Hepatocyte (in vitro differentiated cells): ENCODE measurements at regions not wholly inside any gene's neighbourhood (a gene's known extent, or its start where the extent isn't known, plus 50 kb on each side); places are given as distances from the start of the nearest gene placed in this dataset.

Experiments used
- EZH2phosphoT487 ChIP-seq: fragments of 200-600 bp; sonication (generic); IDR thresholded peaks from one replicate; pipeline ENCODE4 v1.6.1; 2018; ENCODE audit warnings: antibody characterized with exemption, mild to moderate bottlenecking, low read depth, moderate library complexity; ENCODE audit not compliant: unreplicated experiment, severe bottlenecking
- TF ChIP-seq, protein P1 (sequence below): fragments of 200-600 bp; sonication (generic); IDR thresholded peaks from 2 replicates; pipeline ENCODE4 v1.5.1; 2016; ENCODE audit warnings: antibody characterized with exemption, mild to moderate bottlenecking; ENCODE audit not compliant: poor library complexity

DNA sequence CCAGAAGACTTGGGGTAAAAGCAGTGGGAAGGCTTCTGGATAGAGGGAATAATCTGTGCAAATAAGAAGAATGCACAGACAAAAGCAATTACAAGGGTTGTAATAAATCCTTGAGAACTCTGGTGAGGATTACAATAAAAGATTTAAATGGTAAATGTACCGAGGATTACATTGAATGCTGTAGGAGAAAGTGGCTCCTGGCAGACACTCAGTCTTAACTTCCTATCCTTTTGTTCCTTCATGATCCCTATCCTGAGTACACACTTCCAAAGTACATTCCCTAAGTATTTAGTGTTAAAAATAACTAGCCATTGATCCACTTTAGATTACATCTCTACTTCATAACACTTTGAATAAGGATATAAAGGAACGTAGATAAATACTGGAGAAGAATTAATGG lies 205.4 kb downstream of the SPATA18 start:
- TF ChIP-seq, protein P1, sequence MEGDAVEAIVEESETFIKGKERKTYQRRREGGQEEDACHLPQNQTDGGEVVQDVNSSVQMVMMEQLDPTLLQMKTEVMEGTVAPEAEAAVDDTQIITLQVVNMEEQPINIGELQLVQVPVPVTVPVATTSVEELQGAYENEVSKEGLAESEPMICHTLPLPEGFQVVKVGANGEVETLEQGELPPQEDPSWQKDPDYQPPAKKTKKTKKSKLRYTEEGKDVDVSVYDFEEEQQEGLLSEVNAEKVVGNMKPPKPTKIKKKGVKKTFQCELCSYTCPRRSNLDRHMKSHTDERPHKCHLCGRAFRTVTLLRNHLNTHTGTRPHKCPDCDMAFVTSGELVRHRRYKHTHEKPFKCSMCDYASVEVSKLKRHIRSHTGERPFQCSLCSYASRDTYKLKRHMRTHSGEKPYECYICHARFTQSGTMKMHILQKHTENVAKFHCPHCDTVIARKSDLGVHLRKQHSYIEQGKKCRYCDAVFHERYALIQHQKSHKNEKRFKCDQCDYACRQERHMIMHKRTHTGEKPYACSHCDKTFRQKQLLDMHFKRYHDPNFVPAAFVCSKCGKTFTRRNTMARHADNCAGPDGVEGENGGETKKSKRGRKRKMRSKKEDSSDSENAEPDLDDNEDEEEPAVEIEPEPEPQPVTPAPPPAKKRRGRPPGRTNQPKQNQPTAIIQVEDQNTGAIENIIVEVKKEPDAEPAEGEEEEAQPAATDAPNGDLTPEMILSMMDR, result no peak
- no peak for TF ChIP-seq EZH2phosphoT487
